Erythroblast (primary cell): ENCODE measurements at regions not wholly inside any gene's neighbourhood (a gene's known extent, or its start where the extent isn't known, plus 50 kb on each side); places are given as distances from the start of the nearest gene placed in this dataset.
"Not testable (repeated sequence)": the region's sequence is repeated elsewhere in the genome, so short reads cannot be mapped to it uniquely, and the experiment has no call there.

ENCODE experiments used
- DNase-seq, 2 experiments: peaks; one replicate each; lab custom pipeline; 2025; lab: John Stamatoyannopoulos, UW
- GATA1 ChIP-seq: IDR thresholded peaks from 2 replicates; pipeline ENCODE4 v1.6.1; 2011; ENCODE audit warnings: low read depth, mild to moderate bottlenecking, control low read depth, low read length, moderate library complexity
- POLR2A ChIP-seq: IDR thresholded peaks from 2 replicates; pipeline ENCODE4 v1.6.1; 2011; ENCODE audit warnings: mild to moderate bottlenecking, low read length

DNA sequence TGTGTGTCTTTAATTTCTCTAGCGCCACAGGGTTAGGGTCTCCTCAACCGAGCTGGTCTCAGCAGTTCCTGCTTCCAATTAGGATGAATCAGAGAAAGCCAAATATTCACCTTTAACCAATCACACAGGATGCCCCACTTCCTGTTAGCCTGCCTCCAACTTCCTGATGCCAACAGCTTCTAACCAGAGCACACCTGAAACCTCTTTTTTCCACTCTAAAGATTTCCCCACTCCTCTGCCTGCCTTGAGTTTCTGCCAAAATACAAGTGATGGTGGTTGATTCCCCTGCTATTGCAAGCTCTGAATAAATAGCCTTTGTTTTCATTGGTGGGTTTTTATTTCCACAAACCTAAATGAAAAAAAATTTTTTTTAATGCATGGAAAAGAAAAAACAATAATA is 144.7 kb upstream of the UST start:
- no peak for DNase-seq
- TF ChIP-seq GATA1 = no peak
- no peak for TF ChIP-seq POLR2A

DNA sequence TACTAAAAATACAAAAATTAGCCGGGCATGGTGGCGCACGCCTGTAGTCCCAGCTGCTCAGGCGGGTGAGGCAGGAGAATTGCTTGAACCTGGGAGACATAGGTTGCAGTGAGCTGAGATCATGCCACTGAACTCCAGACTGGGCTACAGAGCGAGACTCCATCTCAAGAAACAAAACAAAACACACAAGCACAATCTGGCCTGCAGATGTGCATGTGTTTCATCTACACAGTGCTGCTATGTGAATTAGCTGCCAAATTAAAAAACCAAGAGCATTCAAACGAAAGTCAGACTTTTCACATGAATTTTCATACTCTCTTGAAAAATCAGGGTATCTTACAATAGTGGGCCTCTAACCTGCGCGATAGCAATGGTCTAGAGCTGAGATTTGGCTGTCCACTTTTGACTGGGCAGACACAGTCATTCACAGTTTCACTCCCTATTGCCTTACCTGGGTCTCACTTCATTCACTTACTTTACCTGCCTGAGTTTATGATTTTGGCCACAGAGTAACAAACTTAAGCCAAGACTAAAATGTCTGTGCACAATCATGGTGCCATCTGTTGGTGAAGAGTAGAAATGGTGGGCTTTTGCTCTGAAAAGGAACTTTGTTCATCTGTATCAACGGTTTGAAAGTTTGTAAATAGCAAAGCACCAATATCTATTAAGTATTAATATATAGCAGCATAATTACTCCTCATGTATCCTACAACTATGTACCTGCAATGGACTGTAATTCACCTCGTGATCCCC is 138.5 kb upstream of the UST start:
- no peak for DNase-seq
- TF ChIP-seq GATA1 (no peak), POLR2A (no peak)

DNA sequence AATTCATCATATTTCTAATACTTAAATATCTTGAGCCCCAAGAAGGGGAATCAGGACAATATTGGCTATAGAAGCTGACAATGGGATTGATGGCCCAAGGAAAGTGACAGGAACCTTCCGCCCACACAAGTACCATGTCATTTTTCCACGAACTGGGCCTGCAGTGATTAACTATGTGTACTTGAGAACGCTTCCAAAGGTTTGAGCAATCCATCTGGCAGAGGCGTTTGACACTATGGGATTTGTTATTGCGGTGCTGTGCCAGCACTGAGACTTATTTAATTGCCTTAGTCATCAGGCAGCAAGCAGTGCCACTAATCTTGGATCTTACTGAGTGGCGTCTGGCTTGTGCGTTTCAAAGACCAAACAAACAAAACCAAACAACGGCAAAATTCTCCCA is 135.6 kb upstream of the UST start:
- no peak for DNase-seq
- no peak for TF ChIP-seq GATA1

DNA sequence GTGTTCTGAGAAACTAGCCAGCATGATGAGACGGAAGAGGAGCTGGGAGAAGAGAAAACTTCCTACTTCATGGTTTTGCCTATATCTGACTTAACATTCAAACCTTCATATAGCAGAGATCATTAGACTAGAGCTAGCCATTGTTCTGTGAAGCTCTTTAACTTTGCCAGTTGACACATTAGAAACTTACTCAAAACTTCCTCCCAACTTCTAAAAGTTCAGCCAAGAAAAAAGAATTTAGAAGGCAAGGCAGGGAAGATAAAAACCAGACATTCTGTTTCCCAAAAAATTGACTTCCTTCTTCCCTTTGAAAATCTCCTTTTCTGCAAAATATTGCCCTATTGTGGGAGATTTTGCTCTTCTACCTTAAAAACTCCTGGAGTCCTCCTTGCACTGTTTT is 134.8 kb upstream of the UST start:
- TF ChIP-seq GATA1 (no peak), POLR2A (no peak)
- no peak for DNase-seq

DNA sequence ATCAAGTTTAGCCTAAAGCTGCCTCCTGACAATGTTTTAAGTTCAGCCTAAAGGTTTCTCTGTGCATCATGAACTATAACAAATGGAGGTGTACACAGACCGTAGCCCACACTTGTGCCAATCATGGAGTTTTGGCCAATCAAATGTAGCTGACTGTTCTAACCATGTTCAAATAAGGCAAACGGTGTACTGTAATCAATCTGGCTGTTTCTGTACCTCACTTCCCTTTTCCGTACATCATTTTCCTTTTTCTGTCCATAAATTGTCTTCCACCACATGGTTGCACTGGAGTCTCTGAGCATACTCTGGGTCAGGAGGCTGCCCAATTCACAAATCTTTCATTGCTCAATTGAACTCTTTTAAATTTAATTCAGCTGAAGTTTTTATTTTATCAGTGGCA is 132.2 kb upstream of the UST start:
- no peak for DNase-seq
- TF ChIP-seq POLR2A (no peak), GATA1 (no peak)

DNA sequence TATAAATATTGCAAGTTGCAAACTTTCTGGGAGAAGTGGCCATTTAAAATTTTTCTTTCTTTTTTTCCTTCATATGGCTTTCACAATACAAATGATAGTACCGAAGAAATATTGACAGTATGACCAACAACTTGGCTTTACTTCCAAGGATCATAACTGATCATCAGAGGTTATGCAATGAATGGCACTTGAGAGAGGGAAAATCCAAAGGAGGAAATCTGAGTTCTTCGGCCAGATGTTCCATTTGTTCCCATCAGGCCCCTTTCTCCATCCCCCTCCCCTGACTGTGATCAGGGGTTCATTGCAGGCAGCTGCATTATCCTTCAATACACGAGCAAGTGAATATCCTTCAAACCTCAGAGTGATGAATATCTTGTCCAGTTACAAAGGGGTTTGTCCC is 130.0 kb upstream of the UST start:
- TF ChIP-seq POLR2A (no peak), GATA1 (no peak)
- DNase-seq = no peak

DNA sequence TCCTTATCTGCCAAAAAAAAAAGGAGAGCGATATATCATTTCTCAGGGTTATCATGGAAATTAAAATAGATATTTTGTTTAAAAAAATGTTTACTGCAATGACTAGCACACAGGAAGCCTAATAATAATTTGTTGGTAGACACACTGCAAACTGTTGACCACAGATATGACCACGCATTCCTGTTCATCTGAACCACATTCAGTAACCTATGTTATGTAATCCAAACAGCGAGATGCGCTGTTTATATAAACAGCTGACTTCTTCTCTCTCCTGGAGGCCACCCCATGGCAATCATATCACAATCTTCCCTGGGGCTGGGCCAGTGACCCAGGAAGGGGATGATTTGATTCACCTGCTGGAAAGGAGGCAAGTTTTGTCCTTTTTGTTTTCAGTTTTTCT is 129.3 kb upstream of the UST start:
- DNase-seq = no peak
- TF ChIP-seq POLR2A (no peak), GATA1 (no peak)

DNA sequence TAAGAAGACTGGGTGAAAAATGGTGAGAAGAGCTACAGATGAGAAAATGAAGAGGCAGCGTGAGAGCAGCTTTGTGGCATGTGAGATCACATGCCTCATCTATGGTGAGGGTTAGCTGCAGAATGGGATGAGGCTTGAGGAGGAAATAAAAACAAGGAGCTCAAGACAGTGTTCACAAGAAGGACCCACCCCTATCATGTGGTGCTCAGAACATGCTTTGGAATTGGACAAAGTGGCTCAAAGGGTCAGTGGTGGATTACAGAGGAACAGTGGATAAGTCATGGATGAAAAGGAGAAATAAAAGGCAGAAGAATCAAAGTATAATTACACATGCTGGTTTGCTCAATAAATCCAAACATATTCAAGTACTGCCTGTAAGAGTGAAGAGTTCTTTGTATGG is 126.9 kb upstream of the UST start:
- DNase-seq = no peak
- TF ChIP-seq GATA1 (no peak), POLR2A (no peak)

DNA sequence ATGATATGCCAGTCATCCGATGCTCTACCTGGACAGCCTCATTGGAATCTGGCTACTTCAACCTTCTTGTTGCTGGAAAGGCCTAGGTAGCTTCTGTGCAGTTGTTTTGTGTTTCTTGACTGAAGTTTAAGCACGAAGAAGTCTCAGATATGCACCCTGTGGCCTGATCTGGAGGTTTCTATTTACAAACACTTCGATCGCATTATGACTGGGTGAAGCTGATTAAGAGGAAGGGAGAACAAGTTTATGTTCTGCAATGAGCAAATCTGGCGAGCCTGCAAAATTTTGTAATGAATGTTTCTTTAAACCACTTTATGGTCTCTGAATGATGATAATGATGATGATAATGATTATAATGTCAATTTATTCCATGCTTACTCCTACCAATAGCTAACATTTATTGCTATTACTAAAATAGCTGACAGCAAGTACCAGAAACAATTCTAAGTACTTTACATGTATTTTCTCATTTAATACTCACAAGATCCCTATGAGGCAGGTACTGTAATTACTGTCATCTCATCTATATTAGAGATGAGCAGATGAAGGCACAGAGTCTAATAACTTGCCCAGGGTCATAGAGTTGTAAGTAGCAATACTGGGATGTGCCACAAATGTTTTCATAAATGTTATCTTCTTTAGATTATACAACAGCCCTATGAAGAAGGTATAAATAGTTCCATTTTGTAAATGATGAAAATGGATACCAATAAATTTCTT is 126.1 kb upstream of the UST start:
- DNase-seq = no peak
- TF ChIP-seq POLR2A = no peak
- no peak for TF ChIP-seq GATA1

DNA sequence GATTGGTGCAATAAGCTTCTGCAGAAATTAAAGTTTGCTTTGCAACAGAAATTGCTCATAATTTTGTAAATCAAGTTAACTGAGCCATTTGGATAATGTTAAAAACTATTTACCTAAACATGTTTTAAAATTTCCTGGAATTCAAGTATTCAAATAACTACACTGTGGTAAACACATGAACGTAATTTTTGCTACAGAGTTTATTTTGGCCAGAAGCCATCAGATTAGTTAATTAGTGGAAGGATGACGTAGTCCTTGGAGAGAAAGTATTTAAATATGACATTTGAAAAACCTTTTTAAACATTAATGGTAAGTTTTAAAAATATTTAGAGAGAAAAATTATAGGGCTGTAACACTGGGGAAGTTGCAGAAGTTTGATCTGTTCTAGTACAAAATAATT is 121.2 kb upstream of the UST start:
- no peak for DNase-seq

DNA sequence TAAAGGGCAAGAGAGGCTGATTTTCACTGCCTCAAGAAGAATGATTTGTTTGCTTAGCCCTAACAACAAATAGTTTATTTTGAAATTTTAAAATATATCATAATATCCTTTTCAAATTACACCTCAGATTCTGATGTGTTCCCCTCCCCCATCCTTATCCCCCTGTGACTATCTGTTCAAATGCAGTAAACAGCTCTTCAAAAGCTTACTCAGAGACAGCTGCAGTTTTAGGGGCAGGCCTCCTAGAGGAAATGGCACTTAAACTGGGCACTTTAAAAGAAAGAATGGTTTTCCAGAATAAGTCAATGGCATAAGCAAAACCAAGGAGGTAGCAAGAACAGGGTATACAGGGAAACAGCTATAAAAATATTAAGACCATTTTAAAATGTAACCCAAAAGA is 118.6 kb upstream of the UST start:
- TF ChIP-seq GATA1 = no peak
- TF ChIP-seq POLR2A = no peak
- no peak for DNase-seq

More for the DNA sequence above, 121.2 kb upstream of the UST start:
- TF ChIP-seq POLR2A = no peak
- TF ChIP-seq GATA1 = no peak

DNA sequence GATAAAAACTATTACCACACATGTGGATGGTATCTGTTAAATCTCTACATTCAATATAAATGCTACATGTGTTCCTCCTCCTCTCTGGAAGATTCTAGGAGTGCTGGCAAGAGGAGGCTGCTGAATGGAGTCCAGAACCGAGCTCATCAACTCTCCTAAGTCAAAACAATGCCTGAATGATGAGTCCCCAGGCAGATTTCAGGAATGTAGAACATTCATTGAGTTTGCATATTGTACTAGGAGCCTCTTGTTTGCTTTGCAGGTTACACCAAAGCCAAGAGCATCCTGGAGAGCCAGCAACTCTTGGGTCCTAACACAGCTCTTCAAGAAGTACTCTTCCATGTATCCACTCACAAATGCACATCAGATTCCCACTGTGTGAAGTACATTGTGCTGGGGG is 117.6 kb upstream of the UST start:
- DNase-seq = no peak
- TF ChIP-seq POLR2A = no peak
- no peak for TF ChIP-seq GATA1

DNA sequence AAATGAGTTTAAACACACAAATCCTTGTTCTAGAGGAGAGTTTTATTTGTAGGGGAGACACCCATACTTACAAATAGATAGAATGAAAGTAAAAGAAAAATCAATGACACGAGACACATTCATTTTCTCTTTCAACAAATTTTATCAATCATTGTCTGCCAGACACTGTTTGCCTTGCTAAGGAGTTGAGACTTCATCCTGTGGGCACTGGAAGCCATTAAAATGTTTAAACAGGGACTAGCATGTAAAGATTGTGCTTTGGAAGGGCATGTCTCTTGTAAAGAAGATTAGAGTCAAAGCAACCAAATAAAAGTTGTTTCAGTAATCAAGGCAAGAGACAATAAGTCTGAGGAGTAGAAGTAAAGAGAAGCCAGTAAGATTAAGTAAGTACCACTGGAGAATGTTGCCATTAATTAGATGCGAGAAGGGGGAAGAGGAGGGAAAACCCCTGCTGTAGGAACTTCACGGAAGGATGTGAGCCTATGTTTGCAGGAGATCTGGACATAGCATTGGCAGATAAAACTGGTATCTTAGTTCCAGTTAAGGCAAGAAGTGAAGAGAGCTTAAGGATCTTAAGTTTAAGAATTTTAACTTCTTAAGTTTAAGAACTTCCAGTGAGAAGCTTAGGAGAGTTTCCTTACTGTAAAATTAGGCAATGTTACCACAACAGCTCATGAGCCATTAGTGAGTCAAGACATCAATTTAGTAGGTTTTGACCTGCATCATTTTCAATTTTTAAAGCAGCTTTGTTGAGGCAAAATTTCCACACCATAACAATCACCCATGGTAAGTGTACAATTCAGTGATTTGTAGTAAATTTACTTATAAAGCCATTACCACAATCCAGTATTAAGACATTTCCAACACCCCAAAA is 117.0 kb upstream of the UST start:
- no peak for DNase-seq
- TF ChIP-seq POLR2A (no peak), GATA1 (no peak)

DNA sequence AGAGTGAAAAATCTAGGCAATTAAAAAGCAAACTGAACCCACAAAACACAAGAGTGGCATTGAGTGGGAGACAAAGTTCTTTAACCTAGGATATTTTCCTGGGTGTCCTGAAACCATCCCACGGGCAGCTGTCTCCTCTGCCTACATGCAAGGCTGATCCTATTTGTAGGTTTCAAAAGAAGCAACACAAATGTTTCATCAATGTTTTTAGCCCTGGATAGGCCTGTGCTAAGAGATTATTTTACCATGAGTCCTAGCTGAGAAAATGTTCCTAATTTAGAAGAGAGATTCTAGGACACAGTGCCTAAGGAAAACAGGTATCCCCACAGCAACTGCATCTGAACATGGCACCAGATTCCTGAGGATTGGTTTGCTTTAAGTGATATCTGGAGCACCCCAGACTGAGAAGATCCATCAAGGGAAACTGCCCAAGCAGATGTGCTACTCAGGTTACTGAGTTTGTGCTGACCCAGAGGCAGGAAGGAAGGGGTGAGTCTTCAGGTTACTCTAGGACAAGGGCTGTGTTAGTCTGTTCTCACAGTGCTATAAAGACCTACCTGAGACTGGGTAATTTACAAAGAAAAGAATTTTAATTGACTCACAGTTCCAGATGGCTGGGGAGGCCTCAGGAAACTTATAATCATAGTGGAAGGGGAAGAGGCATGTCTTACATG is 111.6 kb upstream of the UST start:
- DNase-seq = no peak
- TF ChIP-seq GATA1 (no peak), POLR2A (no peak)

DNA sequence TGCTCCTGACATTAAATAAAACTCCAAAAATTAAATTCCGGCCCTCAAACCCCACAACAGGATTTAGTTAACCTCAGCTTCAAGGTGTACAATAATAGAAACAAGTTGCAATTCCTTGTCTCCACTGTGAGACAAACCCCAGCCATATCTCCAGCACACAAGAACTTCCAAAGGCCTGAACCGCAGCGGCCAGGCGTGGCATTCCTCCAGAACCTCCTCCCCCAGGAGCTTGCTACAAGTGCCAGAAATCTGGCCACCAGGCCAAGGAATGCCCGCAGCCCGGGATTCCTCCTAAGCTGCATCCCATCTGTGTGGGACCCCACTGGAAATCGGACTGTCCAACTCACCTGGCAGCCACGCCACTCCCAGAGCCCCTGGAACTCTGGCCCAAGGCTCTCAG is 105.0 kb upstream of the UST start:
- not testable (repeated sequence) for DNase-seq

DNA sequence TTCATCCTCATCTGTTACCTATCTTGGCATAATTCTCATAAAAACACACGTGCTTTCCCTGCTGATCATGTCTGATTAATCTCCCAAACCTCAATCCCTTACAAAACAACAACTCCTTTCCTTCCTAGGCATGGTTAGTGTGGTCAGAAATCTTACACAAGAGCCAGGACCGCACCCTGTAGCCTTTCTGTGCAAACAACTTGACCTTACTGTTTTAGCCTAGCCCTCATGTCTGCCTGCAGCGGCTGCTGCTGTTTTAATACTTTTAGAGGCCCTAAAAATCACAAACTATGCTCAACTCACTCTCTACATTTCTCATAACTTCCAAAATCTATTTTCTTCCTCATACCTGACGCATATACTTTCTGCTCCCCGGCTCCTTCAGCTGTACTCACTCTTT is 103.6 kb upstream of the UST start:
- DNase-seq = not testable (repeated sequence)

DNA sequence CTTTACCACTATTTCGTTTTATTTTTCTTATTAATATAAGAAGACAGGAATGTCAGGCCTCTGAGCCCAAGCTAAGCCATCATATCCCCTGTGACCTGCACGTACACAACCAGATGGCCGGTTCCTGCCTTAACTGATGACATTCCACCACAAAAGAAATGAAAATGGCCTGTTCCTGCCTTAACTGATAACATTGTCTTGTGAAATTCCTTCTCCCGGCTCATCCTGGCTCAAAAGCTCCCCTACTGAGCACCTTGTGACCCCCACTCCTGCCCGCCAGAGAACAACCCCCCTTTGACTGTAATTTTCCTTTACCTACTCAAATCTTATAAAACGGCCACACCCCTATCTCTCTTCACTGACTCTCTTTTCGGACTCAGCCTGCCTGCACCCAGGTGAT is 101.8 kb upstream of the UST start:
- not testable (repeated sequence) for DNase-seq
